Esophagus muscularis mucosa (tissue), 4 donors: ENCODE measurements at regions not wholly inside any gene's neighbourhood (a gene's known extent, or its start where the extent isn't known, plus 50 kb on each side); places are given as distances from the start of the nearest gene placed in this dataset.

Experiments
- DNase-seq: peaks from one replicate; pipeline ENCODE4 v3.0.0-alpha.2; 2017; ENCODE audit errors: extremely low spot score
- H3K27ac ChIP-seq, 4 donors: fragments of 200-600 bp; sonication (generic); replicated peaks in 1 of 4; 1 replicate in 3 of 4; 2 replicates in 1 of 4; pipeline ENCODE4 v1.5.1; 2016 to 2019; ENCODE audit warnings: mild to moderate bottlenecking in 1 of 4
- H3K27me3 ChIP-seq, 4 donors: fragments of 200-600 bp; sonication (generic); one replicate each; pipeline versions ENCODE4 v1.5.1 to v1.6.0; 2016 to 2019
- H3K36me3 ChIP-seq, 4 donors: fragments of 200-600 bp; sonication (generic); one replicate each; pipeline ENCODE4 v1.5.1; 2016 to 2019
- H3K4me1 ChIP-seq, 4 donors: fragments of 200-600 bp; sonication (generic); one replicate each; pipeline ENCODE4 v1.5.1; 2016 to 2019
- H3K4me3 ChIP-seq, 4 donors: fragments of 200-600 bp; sonication (generic); 1 replicate in 2 of 4; 2 replicates in 2 of 4; pipeline ENCODE4 v1.5.1; 2016 to 2019; ENCODE audit warnings: mild to moderate bottlenecking in 4 of 4, moderate library complexity in 1 of 4
- H3K9me3 ChIP-seq, 4 donors: fragments of 200-600 bp; sonication (generic); 1 replicate in 3 of 4; 2 replicates in 1 of 4; pipeline ENCODE4 v1.5.1; 2016 to 2019
- EP300 ChIP-seq: sonication (generic); formaldehyde crosslinking; IDR thresholded peaks from one replicate; pipeline ENCODE4 v1.6.1; 2017; ENCODE audit warnings: antibody characterized with exemption
- POLR2A ChIP-seq: fragments of 450-650 bp; IDR thresholded peaks from one replicate; pipeline ENCODE4 v1.6.1; 2017; ENCODE audit warnings: antibody characterized with exemption, moderate library complexity, mild to moderate bottlenecking, low read depth
- POLR2AphosphoS5 ChIP-seq, 2 donors: sonication (generic); formaldehyde crosslinking; IDR thresholded peaks; one replicate each; pipeline ENCODE4 v1.6.1; 2017; ENCODE audit warnings: antibody characterized with exemption in 2 of 2
- WGBS: methylation state at CpG from one replicate; pipeline ENCODE4 v1.1.5; 2018; 5-methylcytosine and 5-hydroxymethylcytosine counted together
- intact Hi-C: fragments of 100-400 bp; cut with DNase I; formaldehyde crosslinking; loops from one replicate; pipeline ENCODE4 v1.15.1; 2023
- TF ChIP-seq, protein P1 (sequence below), 3 experiments: fragments of 200-600 bp in 2 of 3; fragments of 450-650 bp in 1 of 3; sonication (generic) in 2 of 3; IDR thresholded peaks; one replicate each; pipeline ENCODE4 v1.5.1; 2017 to 2019; ENCODE audit warnings: antibody characterized with exemption in 3 of 3, mild to moderate bottlenecking in 2 of 3, moderate library complexity in 1 of 3

DNA sequence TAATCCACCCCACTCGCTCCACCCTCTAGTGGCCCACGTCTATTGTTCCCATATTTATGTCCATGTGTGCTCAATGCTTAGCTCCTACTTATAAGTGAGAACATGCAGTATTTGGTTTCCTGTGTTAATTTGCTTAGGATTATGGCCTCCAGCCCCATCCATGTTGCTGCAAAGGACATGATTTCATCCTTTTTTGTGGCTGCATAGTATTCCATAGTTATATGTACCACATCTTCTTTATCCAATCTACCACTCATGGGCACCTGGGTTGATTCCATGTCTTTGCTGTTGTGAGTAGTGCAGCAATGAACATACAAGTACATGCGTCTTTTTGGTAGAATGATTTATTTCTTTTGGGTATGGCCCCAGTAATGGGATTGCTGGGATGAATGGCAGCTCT is 319.9 kb downstream of the DYSF start:
- TF ChIP-seq POLR2AphosphoS5 (IDR thresholded peaks at IDR 0.05): no peak
- TF ChIP-seq POLR2A: no peak
- TF ChIP-seq EP300: no peak
- TF ChIP-seq, protein P1, sequence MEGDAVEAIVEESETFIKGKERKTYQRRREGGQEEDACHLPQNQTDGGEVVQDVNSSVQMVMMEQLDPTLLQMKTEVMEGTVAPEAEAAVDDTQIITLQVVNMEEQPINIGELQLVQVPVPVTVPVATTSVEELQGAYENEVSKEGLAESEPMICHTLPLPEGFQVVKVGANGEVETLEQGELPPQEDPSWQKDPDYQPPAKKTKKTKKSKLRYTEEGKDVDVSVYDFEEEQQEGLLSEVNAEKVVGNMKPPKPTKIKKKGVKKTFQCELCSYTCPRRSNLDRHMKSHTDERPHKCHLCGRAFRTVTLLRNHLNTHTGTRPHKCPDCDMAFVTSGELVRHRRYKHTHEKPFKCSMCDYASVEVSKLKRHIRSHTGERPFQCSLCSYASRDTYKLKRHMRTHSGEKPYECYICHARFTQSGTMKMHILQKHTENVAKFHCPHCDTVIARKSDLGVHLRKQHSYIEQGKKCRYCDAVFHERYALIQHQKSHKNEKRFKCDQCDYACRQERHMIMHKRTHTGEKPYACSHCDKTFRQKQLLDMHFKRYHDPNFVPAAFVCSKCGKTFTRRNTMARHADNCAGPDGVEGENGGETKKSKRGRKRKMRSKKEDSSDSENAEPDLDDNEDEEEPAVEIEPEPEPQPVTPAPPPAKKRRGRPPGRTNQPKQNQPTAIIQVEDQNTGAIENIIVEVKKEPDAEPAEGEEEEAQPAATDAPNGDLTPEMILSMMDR (IDR thresholded peaks at IDR 0.05): no peak
- intact Hi-C loops: no loop called here
- no peaks in the 10 kb centered on the region for H3K36me3 ChIP-seq
- peaks cover 0 to 12% (median 4%) of the 10 kb centered on the region in 4 donors for H3K9me3 ChIP-seq
- H3K27ac ChIP-seq: no peak overlapping the region
- H3K4me3 ChIP-seq: no peak overlapping the region
- no peaks in the 10 kb centered on the region for H3K27me3 ChIP-seq
- 93% methylated on average over 3 of the region's 3 CpGs for WGBS
- peak; percentile 64 for DNase-seq
- H3K4me1 ChIP-seq: no peaks in the 10 kb centered on the region

DNA sequence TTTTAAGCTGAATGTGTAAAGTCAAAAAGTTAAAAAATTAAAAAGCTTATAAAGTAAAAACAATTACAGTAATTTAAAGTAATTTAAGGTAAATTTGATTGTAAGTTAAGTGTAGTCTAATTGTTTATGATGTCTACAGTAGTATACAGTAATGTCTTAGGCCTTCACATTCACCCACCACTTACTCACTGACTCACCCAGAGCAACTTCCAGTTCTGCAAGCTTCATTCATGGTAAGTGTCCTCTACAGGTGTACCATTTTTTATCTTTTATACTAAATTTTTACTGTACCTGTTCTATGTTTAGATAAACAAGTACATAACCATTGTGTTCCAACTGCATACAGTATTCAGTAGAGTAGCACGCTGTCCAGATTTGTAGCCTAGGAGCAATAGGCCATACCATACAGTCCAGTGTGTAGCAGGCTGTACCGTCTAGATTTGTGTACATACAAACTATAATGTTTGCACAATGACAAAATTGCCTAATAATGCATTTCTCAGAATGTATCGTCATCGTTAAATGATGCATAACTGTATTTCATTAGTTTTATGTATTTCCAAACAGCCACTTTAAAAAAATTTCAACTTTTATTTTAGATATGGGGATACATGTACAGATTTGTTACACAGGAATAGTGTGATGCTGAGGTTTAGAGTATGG is 319.3 kb downstream of the DYSF start:
- TF ChIP-seq EP300: no peak
- TF ChIP-seq POLR2AphosphoS5 (IDR thresholded peaks at IDR 0.05): no peak
- TF ChIP-seq, protein P1 (IDR thresholded peaks at IDR 0.05): no peak
- TF ChIP-seq POLR2A: no peak

DNA sequence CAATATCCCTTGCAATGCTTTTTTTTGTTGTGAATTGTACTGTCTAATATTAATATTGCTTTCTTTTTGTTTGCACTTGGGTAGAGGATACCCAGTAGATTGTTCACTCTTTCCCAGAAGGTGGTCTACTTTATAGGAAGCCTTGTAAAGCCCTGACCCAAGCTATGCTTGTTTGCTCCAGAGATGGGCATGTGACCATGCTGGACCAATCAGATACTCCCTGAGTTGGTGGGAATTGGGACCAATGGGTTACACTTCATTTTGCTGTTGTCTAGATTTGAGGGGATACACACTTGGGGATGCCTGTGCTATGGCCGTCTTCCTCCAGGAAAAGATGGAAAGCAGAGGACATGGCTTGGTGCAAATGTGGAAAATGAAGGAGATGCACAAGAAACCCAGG is 314.3 kb downstream of the DYSF start:
- no peak overlapping the region for H3K27ac ChIP-seq
- no peak overlapping the region for H3K4me3 ChIP-seq
- no peaks in the 10 kb centered on the region for H3K27me3 ChIP-seq
- no peak for DNase-seq
- intact Hi-C loops: no loop called here
- TF ChIP-seq EP300 (no peak), POLR2AphosphoS5 (IDR thresholded peaks at IDR 0.05) (no peak), POLR2A (no peak)
- TF ChIP-seq, protein P1 (IDR thresholded peaks at IDR 0.05): no peak
- H3K4me1 ChIP-seq: no peaks in the 10 kb centered on the region
- H3K36me3 ChIP-seq: no peaks in the 10 kb centered on the region
- 93% methylated on average over 1 of the region's 1 CpG for whole genome bisulfite sequencing
- H3K9me3 ChIP-seq: peaks cover 0 to 12% (median 4%) of the 10 kb centered on the region in 4 donors

More for the DNA sequence above, 319.3 kb downstream of the DYSF start:
- H3K27me3 ChIP-seq: no peaks in the 10 kb centered on the region
- WGBS: 94% methylated on average over 4 of the region's 4 CpGs
- no peaks in the 10 kb centered on the region for H3K36me3 ChIP-seq
- no peak overlapping the region for H3K4me3 ChIP-seq
- H3K9me3 ChIP-seq: peaks cover 0 to 12% (median 4%) of the 10 kb centered on the region in 4 donors
- intact Hi-C loops: no loop called here
- DNase-seq: no peak
- no peak overlapping the region for H3K27ac ChIP-seq
- H3K4me1 ChIP-seq: no peaks in the 10 kb centered on the region

DNA sequence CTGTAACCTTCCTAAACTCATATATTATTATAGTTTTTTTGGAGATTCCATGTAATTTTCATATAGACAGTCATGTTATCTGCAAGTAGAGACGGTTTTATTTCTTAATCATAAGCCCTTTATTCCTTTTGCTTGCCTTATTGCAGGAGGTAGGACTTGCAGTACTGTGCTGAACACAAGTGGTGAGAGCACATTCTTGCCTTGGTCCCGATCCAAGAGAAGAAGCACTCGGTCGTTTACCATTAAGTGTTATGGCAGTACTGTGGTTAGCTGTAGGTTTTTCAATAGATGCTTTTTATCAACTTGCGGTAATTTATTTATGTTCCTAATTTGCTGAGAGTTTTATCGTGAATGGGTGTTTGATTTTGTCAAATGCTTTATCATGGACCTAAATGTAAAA is 305.7 kb downstream of the DYSF start:
- no peaks in the 10 kb centered on the region for H3K27me3 ChIP-seq
- DNase-seq: no peak
- H3K27ac ChIP-seq: no peak overlapping the region
- H3K36me3 ChIP-seq: no peaks in the 10 kb centered on the region
- no peak overlapping the region for H3K4me3 ChIP-seq
- intact Hi-C loops: no loop called here
- no peaks in the 10 kb centered on the region for H3K9me3 ChIP-seq
- TF ChIP-seq POLR2AphosphoS5 (IDR thresholded peaks at IDR 0.05) (no peak), POLR2A (no peak), EP300 (no peak)
- TF ChIP-seq, protein P1 (IDR thresholded peaks at IDR 0.05): no peak
- WGBS: 70% methylated on average over 6 of the region's 6 CpGs
- no peaks in the 10 kb centered on the region for H3K4me1 ChIP-seq

DNA sequence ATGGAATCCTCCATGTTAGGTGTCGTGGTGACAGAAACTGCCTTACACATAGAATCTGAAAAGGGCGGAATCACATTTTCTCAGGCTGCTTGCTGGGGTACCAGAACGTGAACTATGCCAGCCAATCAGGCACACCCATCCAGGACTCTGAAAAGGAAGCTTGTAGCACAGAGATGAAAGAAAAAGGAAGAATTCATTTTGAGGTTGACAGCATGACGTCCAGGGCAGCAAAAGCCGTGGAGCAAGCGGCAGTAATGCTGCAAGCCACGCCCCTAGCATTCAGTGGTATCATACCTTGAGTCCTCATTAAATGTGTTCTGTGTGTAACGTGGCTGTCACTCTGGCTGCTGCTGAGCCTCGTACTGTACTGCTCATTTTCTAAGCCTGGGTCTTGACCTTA is 304.0 kb downstream of the DYSF start:
- no peaks in the 10 kb centered on the region for H3K9me3 ChIP-seq
- H3K27ac ChIP-seq: no peak overlapping the region
- H3K36me3 ChIP-seq: no peaks in the 10 kb centered on the region
- no peaks in the 10 kb centered on the region for H3K27me3 ChIP-seq
- H3K4me1 ChIP-seq: no peaks in the 10 kb centered on the region
- WGBS: 76% methylated on average over 9 of the region's 9 CpGs
- TF ChIP-seq EP300 (no peak), POLR2A (no peak), POLR2AphosphoS5 (IDR thresholded peaks at IDR 0.05) (no peak)
- TF ChIP-seq, protein P1 (IDR thresholded peaks at IDR 0.05): no peak
- no peak for DNase-seq
- no peak overlapping the region for H3K4me3 ChIP-seq
- intact Hi-C loops: no loop called here
